ENCODE measurements at regions not wholly inside any gene's neighbourhood (a gene's known extent, or its start where the extent isn't known, plus 50 kb on each side); places are given as distances from the start of the nearest gene placed in this dataset.
A peak's percentile ranks its signal among the peaks of the same experiment; 100 is the strongest.

- Histone ChIP-seq H3K27ac (ENCODE audit: low read depth, low read length) (no peak overlapping the region), H2AFZ (ENCODE audit: low read depth, low read length, poor library complexity, severe bottlenecking) (peak overlapping the region; percentile 78), H3K4me2 (ENCODE audit: low read length) (no peak overlapping the region), H3K9me2 (ENCODE audit: insufficient read depth) (no peaks in the 10 kb centered on the region), H3K79me2 (ENCODE audit: insufficient read depth, low read length) (no peaks in the 10 kb centered on the region), H4K20me1 (ENCODE audit: insufficient read depth) (no peaks in the 10 kb centered on the region), H3K4me3 (replicated peaks in 1 of 2; ENCODE audit: low read depth in 1 of 2, low read length in 2 of 2) (no peak overlapping the region), H3K9ac (ENCODE audit: low read length) (no peak overlapping the region), H3K4me1 (ENCODE audit: control insufficient read depth in 1 of 2, insufficient read depth in 2 of 2, low read length in 2 of 2) (peaks cover 0 to 5% of the 10 kb centered on the region in 2 experiments; a peak in 1 of 4 replicates), H3K9me3 (ENCODE audit: control insufficient read depth in 1 of 2, insufficient read depth in 1 of 2, low read depth in 1 of 2, low read length in 2 of 2) (no peaks in the 10 kb centered on the region), H3K36me3 (ENCODE audit: control insufficient read depth in 1 of 2, insufficient read depth in 2 of 2, low read length in 2 of 2) (no peaks in the 10 kb centered on the region), H3K27me3 (ENCODE audit: insufficient read depth, low read length) (no peaks in the 10 kb centered on the region)
- ChIA-PET CTCF (interaction anchor here (1.2 to 7.0 kb wide), 7 partner anchors 78 to 392 kb away, joined by 3 to 87 read pairs (median 8); partner anchors contain the start of gene GAREM1), RAD21 (ENCODE audit: low non-redundant PET in 1 of 2, low total read pairs in 2 of 2, uncharacterized antibody in 2 of 2, unreplicated experiment in 2 of 2) (interaction anchor here (0.6 to 3.1 kb wide), 5 partner anchors 78 to 391 kb away, joined by 3 to 10 read pairs (median 6); partner anchors contain the start of gene GAREM1 (in 1 of the 2)), POLR2A (no interaction called here)
- intact Hi-C loops (cut with micrococcal nuclease): loop anchor here (1.0 kb wide), 2 partner anchors 259 to 277 kb away; no protein-coding TSS in a partner anchor
- TF ChIP-seq ATF3 (IDR thresholded peaks at IDR 0.05) (no peak), REST (IDR thresholded peaks at IDR 0.05; ENCODE audit: low read depth) (no peak)
- no peak for DNase-seq (ENCODE audit: low read depth, low spot score)
- ATAC-seq: no peak
- BruUV-seq (replicated peaks): no TSS peak
Observed at GRCh38 chr18:32548688-32549087, 78.0 kb upstream of the GAREM1 start.

- TF ChIP-seq CEBPB (IDR thresholded peaks at IDR 0.05; ENCODE audit: low read depth): no peak
- no peak for TF ChIP-seq REST (IDR thresholded peaks at IDR 0.05; ENCODE audit: low read depth)
- no peak for TF ChIP-seq ELF1 (IDR thresholded peaks at IDR 0.05; ENCODE audit: borderline replicate concordance, low read depth)
- no peak for TF ChIP-seq EZH2 (IDR thresholded peaks at IDR 0.05)
- TF ChIP-seq RAD21 (IDR thresholded peaks at IDR 0.05; ENCODE audit: low read depth): no peak
- TF ChIP-seq ZNF274 (IDR thresholded peaks at IDR 0.05; ENCODE audit: low read depth, low read length): no peak
- no peak for TF ChIP-seq ATF3 (IDR thresholded peaks at IDR 0.05)
- TF ChIP-seq POLR2AphosphoS5 (IDR thresholded peaks at IDR 0.05; ENCODE audit: low read depth, low read length): no peak
- TF ChIP-seq JUND (IDR thresholded peaks at IDR 0.05): no peak
- no peak for TF ChIP-seq ZFX (IDR thresholded peaks at IDR 0.05)
- TF ChIP-seq EZH2phosphoT487 (IDR thresholded peaks at IDR 0.05; ENCODE audit: borderline replicate concordance): no peak
- TF ChIP-seq EGR1 (IDR thresholded peaks at IDR 0.05; ENCODE audit: low read depth): no peak
- TF ChIP-seq YY1 (IDR thresholded peaks at IDR 0.05; ENCODE audit: extremely low read depth, insufficient replicate concordance, low read depth, low read length): no peak
- Histone ChIP-seq H3K9me2 (ENCODE audit: insufficient read depth) (no peaks in the 10 kb centered on the region), H3K9me3 (ENCODE audit: control insufficient read depth in 1 of 2, insufficient read depth in 1 of 2, low read depth in 1 of 2, low read length in 2 of 2) (no peaks in the 10 kb centered on the region), H3K27me3 (ENCODE audit: insufficient read depth, low read length) (no peaks in the 10 kb centered on the region), H3K36me3 (ENCODE audit: control insufficient read depth in 1 of 2, insufficient read depth in 2 of 2, low read length in 2 of 2) (no peaks in the 10 kb centered on the region), H3K79me2 (ENCODE audit: insufficient read depth, low read length) (no peaks in the 10 kb centered on the region), H2AFZ (ENCODE audit: low read depth, low read length, poor library complexity, severe bottlenecking) (no peak overlapping the region), H4K20me1 (ENCODE audit: insufficient read depth) (no peaks in the 10 kb centered on the region), H3K4me1 (ENCODE audit: control insufficient read depth in 1 of 2, insufficient read depth in 2 of 2, low read length in 2 of 2) (no peaks in the 10 kb centered on the region), H3K9ac (ENCODE audit: low read length) (no peak overlapping the region), H3K4me2 (ENCODE audit: low read length) (no peak overlapping the region), H3K4me3 (replicated peaks in 1 of 2; ENCODE audit: low read depth in 1 of 2, low read length in 2 of 2) (no peak overlapping the region), H3K27ac (ENCODE audit: low read depth, low read length) (no peak overlapping the region)
- CTCF ChIA-PET: no interaction called here
- intact Hi-C loops (cut with micrococcal nuclease): no loop called here
- RAD21 ChIA-PET (ENCODE audit: low non-redundant PET in 1 of 2, low total read pairs in 2 of 2, uncharacterized antibody in 2 of 2, unreplicated experiment in 2 of 2): no interaction called here
- DNase-seq (ENCODE audit: low read depth, low spot score) (no peak), ATAC-seq (no peak)
- no TSS peak for BruUV-seq (replicated peaks)
- POLR2A ChIA-PET: no interaction called here
Observed at GRCh38 chr18:32545631-32546030, 74.9 kb upstream of the GAREM1 start.
